NCI-H1048 (cell line): ENCODE measurements at regions not wholly inside any gene's neighbourhood (a gene's known extent, or its start where the extent isn't known, plus 50 kb on each side); places are given as distances from the start of the nearest gene placed in this dataset.

Source experiments
- DNase-seq: peaks from one replicate; lab custom pipeline; 2025; lab: John Stamatoyannopoulos, UW

DNA sequence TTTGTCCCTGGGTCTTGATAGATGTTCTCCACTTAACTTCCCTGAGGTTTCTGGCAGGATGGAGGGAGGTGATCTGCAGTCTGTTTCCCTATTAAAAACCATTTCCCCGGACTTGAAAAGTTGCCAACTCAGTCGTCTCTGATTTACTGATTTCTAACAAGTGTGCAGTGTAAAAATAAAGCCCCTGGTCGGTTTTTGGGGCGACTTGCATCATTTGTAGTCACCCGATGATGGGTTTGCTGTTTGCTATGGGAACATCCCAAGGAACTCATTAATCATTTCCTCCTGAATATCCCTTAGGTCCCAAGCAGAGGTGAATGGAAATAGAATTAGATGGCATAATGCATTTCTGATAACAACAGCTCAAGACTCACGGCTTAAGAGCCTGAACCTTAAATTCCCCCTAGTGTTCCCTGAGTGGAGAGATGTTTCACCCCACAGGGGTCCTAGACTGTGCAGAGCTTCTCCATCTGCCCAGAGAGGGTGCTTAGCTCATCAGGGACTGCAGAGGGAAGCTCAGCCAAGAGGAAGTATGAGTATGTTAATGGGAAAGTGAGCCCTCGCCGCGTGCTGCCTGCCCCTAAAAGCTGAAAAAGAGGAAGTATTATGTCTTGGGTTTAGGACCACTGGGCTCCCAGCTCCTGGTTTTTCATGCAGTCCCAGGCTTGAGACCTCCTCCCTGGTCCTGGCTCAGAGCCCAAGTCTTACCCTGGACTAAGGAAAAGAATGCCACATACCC, 115.1 kb upstream of the DAP start:
- no peak for DNase-seq

GRCh38 chr5:10875201-10875768, 114.3 kb upstream of the DAP start:
- no peak for DNase-seq

GRCh38 chr5:10874541-10874940, 113.5 kb upstream of the DAP start:
- DNase-seq, result no peak

DNA sequence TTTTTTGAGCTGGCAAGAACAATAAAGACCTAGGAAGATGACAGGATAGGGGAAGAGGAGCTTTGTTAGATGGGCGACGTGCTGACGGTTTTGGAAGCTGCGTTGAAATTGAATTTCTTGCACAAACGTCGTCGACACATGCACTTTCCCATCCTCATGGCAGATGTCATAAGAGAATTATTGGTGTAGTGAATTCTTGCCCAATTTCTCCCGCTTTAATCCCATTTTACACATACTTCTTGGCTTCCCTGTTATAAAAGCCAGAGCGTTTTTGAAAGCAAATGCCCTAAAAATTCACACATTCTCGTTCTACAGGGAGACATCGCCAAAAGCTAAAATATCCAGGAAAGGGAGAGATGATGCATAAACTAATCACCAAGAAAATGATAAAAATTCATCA, 109.8 kb upstream of the DAP start:
- DNase-seq, result no peak

GRCh38 chr5:10868956-10869355, 107.9 kb upstream of the DAP start:
- no peak for DNase-seq

GRCh38 chr5:10867389-10868303, 106.6 kb upstream of the DAP start:
- no peak for DNase-seq

- DNase-seq, result no peak
Observed at GRCh38 chr5:10866913-10867312, 105.9 kb upstream of the DAP start.

GRCh38 chr5:10863763-10864383, 102.8 kb upstream of the DAP start:
- DNase-seq, result no peak

DNA sequence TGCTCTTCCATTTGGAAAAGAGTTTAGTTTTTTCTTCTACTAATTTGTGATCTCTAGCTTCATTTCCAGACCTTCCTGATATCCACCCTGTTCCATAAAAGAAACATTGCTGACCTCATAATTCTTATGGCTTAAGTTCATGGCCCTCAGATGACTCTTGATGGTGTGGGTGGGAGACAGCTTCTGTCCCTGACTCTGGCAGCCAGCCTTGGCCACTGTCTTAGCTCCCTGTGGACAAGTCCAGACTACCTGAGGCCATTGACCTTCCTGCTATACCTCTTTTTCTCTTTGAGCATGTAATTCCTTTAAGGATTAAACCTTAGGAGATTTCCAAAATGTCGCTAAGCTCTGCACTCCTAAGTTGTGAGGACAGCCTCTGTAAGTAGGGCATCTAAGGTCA, 101.1 kb upstream of the DAP start:
- DNase-seq, result no peak

DNA sequence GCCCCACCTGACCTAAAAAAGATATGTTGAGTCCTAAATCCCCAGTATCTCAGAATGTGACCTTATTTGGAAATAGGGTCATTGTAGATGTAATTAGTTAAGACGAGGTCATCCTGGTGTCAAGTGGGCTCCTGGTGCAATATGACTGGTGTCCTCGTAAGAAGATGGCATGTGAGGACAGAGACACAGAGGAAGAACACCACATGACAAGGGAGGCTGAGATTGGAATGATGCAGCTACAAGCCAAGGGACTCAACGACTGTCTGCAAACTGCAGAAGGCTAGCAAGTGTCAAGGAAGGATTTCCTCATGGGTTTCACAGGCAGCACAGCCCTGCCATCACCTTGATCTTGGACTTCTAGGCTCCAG, 100.4 kb upstream of the DAP start:
- no peak for DNase-seq

DNA sequence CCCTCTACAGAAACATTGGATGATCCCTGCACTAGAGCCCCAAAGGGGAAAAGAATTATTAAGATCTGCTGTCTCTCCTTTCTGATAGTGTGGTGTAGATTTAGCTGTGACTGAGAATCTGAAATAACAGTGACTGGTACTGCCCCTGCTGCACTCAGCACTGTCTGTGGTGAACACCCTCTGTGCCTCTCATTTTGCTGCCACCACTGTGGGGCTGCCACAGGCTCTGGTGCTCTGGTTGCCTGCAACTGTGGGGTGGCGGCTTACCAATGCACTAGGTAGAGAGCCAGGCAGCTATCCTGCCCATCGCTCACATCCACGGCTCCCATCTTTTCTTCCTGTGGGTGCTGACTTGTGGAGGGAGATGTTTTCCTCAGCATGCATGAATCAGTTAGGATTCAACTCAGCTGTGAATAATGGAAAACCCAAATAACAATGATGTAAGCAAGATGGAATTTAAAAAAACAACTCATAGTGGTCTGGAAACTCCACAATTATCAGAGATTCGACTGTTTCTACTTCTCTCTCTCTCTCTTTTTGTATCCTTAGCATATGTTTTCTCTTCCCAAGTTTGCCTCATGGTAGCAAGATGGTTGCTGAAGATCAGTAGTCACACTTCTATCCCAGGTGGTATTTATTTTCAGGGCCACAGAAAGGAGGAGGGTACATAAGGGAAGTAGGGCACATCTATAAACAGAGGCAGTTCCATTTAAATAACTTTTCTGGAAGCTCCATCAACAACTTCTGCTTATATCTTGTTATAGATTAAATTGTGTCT, 99.8 kb upstream of the DAP start:
- DNase-seq, result no peak

GRCh38 chr5:10860196-10860543, 99.1 kb upstream of the DAP start:
- DNase-seq, result no peak

DNA sequence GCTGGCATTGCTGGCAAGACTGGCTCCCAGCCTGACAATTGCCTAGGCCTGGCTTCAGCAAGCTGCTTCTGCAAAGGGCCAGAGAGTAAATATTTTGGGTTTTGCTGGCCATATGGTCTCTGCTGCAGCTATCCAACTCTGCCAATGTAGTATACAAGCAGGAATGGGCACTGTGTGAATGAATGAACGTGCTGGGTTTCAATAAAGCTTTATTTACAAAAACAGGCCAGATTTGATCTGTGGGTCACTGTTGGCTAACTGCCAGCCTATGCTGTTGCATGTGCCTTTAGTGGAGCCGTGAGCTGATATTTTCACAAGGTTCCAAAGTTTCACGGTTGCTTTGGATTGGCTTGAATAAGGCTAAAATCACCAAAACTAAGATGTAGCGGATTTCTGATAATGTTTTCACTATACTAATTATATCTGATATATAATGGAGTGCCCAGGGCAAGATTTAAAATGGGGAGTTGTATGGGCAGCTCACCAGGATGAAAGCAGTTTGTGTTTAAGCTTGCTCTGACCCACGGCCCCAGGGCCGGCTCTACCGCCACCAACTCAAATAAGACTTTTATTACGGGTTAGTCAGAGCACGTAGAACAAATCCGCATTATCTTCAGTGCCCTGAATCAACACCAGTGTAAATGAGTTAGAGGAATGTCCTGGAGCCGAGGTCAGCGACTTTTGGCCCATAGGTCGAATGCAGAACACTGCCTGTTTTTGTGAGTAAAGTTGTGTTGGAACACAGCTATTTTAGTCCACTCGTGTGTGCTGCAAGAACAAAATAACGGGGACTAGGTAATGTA, 98.6 kb upstream of the DAP start:
- DNase-seq, result no peak

DNA sequence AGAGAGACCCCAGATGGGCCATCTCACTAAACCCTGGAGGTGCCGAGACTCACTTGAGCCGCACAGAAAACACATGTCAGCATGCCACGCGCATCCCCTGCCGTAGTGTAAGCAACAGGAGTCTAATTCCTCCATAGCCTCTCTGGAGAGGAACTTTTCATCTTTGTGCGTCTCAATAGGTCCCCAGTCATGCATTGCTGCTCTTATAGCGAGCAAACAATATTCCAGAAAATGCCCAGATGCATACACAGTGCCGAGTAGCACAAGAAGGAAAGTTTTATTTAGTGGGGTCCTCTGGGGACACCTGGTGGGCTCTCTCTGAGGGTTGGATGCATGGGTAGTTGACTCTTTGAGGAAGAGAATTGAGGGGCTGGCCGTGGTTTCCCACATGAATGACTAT, 97.9 kb upstream of the DAP start:
- DNase-seq, result no peak

DNA sequence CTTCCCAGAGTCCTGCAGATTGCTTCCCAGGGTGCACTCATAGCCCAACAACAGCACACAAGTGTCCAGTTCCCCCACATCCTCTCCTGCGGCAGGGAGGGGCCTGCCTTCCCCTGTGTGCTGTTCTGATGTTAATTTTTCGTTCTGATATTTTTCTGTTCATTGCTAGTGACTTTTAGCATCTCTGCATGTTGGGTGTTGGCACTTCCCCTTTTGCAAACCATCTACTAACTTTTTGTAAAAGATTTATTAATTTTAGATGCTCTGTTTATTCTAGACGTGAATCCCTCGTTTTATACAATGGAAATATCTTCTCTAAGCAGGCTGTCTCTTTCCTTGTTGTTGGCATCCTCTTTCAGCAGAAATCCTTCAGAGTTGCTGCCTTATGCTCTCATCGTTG, 97.3 kb upstream of the DAP start:
- no peak for DNase-seq

DNA sequence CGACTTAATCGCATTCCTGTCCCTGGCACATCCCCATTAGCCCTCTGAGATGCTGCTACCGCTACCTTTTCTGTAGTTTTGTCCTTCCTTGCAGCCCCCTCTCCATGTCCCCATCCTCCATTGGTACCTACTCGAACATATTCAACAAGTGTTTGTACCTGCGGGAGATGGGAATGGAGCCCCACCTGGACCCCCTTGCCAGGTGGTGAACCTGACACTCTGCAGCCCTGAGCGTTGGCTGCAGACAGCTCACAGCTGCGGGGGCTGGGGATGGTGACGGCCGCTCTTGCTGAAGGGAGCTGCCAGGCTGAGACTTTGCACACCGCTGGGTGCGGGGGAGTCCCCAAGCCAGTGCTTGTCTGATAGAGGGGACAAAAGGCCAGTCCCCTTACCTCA, 96.3 kb upstream of the DAP start:
- DNase-seq, result no peak

GRCh38 chr5:10856683-10857337, 95.8 kb upstream of the DAP start:
- DNase-seq, result no peak

DNA sequence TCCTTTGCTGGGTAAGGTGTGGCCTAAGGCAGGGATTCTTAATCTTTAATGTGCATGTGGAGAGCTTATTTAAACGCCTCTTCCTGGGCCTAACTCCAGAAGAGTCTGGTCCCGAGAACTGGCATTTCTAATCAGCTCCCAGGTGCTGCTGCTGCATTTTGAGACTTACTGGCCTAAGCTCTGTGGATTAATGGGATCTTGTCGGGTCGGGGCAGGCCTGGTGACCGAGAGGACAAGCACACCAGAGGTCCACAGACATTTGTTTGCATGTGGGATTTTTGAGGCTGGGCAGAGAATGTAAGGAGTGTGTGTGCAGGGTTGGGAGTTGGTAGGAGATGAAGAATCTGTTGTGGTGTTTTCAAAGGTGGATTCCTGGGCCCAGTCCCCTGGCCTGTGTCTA, 95.0 kb upstream of the DAP start:
- DNase-seq, result no peak

- DNase-seq, result no peak
Observed at GRCh38 chr5:10854506-10855277, 93.7 kb upstream of the DAP start.

GRCh38 chr5:10853154-10853553, 92.1 kb upstream of the DAP start:
- no peak for DNase-seq
